ENCODE measurements at regions not wholly inside any gene's neighbourhood (a gene's known extent, or its start where the extent isn't known, plus 50 kb on each side); places are given as distances from the start of the nearest gene placed in this dataset.

- TF ChIP-seq, protein P1, sequence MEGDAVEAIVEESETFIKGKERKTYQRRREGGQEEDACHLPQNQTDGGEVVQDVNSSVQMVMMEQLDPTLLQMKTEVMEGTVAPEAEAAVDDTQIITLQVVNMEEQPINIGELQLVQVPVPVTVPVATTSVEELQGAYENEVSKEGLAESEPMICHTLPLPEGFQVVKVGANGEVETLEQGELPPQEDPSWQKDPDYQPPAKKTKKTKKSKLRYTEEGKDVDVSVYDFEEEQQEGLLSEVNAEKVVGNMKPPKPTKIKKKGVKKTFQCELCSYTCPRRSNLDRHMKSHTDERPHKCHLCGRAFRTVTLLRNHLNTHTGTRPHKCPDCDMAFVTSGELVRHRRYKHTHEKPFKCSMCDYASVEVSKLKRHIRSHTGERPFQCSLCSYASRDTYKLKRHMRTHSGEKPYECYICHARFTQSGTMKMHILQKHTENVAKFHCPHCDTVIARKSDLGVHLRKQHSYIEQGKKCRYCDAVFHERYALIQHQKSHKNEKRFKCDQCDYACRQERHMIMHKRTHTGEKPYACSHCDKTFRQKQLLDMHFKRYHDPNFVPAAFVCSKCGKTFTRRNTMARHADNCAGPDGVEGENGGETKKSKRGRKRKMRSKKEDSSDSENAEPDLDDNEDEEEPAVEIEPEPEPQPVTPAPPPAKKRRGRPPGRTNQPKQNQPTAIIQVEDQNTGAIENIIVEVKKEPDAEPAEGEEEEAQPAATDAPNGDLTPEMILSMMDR (IDR thresholded peaks at IDR 0.05): no peak
- no peak for TF ChIP-seq POLR2AphosphoS5 (IDR thresholded peaks at IDR 0.05; ENCODE audit: low read depth, low read length)
- TF ChIP-seq, protein P2, sequence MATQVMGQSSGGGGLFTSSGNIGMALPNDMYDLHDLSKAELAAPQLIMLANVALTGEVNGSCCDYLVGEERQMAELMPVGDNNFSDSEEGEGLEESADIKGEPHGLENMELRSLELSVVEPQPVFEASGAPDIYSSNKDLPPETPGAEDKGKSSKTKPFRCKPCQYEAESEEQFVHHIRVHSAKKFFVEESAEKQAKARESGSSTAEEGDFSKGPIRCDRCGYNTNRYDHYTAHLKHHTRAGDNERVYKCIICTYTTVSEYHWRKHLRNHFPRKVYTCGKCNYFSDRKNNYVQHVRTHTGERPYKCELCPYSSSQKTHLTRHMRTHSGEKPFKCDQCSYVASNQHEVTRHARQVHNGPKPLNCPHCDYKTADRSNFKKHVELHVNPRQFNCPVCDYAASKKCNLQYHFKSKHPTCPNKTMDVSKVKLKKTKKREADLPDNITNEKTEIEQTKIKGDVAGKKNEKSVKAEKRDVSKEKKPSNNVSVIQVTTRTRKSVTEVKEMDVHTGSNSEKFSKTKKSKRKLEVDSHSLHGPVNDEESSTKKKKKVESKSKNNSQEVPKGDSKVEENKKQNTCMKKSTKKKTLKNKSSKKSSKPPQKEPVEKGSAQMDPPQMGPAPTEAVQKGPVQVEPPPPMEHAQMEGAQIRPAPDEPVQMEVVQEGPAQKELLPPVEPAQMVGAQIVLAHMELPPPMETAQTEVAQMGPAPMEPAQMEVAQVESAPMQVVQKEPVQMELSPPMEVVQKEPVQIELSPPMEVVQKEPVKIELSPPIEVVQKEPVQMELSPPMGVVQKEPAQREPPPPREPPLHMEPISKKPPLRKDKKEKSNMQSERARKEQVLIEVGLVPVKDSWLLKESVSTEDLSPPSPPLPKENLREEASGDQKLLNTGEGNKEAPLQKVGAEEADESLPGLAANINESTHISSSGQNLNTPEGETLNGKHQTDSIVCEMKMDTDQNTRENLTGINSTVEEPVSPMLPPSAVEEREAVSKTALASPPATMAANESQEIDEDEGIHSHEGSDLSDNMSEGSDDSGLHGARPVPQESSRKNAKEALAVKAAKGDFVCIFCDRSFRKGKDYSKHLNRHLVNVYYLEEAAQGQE (IDR thresholded peaks at IDR 0.05; ENCODE audit: insufficient read depth in 1 of 2, low read depth in 2 of 2, low read length in 1 of 2): no peak
Measured at GRCh38 chr11:116403794-116404461, 368.9 kb downstream of the BUD13 start.
